HG03565 (cell line): ENCODE measurements at regions not wholly inside any gene's neighbourhood (a gene's known extent, or its start where the extent isn't known, plus 50 kb on each side); places are given as distances from the start of the nearest gene placed in this dataset.
"Not testable (repeated sequence)": the region's sequence is repeated elsewhere in the genome, so short reads cannot be mapped to it uniquely, and the experiment has no call there.

Experiments used
- ATAC-seq: cut with Tn5 transposase; IDR thresholded peaks from one replicate; pipeline ENCODE4 v1.9.1; 2021; ENCODE audit warnings: mild to moderate bottlenecking, moderate library complexity; ENCODE audit not compliant: unreplicated experiment

DNA sequence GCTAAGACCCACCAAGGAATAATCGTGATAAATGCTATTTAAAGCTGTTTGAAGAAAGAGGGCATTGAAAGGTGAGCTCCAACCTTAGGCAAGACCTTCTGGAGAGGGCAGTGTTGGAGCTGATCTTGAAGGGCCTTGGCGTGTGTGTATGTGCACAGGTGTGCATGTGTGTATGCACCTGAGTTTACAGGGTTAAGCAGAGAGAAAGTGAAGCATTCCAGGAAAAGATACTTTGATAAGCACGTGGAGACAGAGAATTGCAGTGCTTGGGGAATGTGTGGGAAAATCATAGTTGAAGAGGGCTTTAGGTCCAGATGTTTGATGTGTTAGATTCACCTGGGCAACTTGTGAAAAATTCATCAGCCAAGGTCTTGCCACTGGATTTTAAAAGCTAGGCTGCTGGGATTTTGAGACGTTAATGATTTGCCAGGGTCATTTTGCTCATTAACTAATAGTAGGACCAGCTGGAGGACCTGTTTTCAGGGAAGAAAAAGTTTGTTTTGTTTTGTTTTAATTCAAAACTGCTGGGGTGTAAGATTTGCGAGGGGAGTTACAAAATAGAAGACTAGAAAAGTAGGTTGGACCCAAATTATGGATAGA, 78.3 kb upstream of the ANKRD55 start:
- no peak for ATAC-seq

DNA sequence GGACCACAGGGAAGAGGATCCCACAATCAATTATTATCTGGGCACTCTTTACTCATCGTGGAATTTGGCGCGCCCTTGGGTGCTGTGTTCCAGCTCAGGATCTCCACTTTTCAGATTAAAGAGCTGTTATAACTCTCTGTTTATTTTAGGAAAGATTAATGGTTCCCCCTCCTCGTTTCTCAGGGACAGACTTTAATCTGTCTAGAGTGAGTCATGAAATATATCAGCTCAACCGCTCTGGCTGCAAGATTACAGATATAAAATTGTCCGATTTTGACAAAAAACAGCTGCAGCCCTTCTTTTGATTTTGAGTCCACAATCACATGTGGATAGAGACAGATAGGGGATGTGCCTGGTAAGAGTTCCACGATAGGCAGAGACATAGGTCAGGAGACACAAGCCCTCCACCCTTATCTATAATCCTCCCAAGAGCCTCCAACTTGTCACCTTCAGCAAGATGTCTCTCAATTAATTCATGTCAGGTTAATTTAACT, 77.6 kb upstream of the ANKRD55 start:
- no peak for ATAC-seq

DNA sequence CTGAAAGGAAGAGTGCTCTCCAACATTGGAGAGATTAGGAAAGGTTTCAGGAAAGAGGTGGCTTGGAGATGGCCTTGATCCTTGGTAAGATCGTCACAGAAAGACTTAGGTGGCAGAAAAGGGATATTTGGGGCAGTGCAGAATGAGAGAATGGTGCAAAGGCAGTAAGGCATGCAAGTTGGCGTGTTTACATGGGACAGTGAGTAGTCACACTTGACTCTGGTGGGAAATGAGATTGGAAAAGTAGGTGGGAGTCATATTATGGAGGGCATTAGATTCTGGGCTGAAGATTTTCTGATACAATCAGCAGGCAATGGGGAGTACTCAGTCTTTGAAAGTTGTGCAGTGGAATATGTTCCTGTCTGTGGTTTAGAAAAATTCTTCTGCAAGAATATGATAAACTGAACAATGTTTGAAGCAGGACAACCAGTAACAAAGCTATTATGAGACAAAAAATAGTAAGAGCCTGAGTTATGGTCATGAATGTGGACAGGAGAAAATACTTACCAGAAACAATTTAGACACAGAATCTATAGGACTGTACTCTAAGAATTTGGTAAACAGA, 76.2 kb upstream of the ANKRD55 start:
- no peak for ATAC-seq

DNA sequence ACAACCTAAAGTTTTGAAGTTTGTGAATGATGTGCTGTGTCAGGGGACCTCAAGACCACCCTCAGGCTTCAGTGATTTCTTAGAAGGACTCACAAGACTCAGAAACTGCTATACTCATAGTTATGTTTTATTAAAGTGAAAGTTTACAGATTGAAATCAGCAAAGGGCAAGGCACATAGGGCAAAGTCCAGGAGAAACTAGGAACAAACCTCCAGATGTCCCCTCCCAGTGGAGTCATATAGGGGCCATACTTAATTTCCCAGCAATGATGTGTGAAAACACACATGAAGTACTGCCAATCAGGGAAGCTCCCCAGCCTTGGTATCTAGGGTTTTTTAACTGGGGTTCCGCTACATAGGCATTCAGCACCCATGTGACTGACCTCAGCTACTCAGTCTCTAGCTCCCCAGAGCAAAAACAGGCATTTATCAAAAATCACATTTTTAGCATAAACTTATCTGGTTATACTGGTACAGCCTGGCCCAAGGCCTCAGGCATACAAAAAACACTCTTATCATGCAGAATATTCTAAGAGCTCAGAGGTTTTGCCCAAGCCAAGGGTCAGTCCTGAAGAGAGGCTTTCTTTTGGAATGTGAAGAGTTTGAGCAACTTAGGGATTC, 74.7 kb upstream of the ANKRD55 start:
- ATAC-seq = no peak

DNA sequence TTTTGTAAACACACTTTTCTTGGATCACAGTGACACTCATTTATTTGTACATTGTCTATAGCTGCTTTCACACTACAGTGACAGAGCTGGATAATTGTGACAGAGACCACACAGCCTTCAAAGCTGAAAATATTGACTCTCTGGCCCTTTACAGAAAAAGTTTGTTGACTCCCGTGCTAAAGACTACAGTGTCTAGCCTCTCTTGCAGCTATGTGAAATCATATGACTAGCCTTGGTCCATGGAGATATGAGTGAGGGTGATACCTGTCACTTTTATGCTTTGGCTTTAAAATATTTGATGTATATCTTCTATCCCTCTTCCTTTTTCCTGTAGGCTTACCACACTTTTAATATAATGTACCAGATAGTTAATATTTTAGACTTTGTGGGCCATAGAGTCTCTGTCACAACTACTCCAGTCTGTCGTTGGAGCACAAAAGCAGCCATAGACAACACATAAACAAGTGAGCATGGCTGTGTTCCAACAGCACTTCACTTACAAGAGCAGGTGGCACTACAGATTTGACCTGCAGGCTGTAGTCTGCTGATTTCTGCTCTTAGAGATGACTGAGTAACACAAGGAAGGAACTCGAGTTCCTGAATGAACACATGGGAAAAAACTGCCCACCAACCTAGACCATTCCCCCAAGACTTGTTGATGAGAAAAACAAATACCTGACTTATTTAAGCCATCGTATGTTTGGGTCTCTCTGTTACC, 73.5 kb upstream of the ANKRD55 start:
- ATAC-seq = no peak

DNA sequence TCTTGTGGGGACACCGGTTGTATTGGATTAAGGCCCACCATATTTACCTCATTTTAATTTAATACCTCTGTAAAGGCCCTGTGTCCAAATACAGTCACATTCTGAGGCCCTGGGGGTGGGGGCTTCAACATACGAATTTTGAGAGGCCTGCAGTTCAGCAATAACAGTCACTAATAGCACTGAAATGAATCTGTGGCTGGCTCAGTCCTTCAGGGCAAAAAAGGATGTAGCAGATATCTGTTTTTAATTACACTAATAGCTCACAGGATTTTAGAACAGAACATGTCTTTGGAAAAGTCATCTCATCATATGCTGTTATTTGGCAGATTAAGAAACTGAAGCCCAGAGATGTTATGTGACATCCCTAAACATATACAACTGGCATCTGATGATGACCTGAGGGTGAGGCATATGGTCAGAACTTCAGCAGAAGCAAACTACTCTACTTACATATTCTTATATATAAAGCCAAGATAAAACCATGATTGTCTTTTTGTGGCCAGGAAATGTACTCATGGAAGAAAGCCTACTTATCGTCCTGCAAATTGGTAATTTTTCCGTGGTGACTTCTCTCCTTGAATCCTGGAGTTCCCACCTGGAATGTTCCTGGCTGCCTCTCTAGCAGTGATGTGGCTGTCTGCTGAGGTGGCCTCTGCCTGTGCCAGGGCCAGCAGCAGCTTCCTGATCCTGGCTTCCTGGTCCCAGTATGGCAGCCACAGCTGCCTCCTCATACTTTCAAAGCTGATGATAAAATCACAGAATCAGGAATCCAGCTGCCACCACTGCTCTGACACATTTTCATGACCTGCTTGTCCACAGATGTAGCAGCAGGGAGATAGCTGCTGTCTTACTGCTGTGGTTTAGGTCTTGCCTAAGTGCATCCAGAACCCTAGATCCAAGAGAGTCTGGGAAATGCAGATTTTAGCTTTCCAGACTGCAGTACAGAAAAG, 72.1 kb upstream of the ANKRD55 start:
- ATAC-seq = no peak

DNA sequence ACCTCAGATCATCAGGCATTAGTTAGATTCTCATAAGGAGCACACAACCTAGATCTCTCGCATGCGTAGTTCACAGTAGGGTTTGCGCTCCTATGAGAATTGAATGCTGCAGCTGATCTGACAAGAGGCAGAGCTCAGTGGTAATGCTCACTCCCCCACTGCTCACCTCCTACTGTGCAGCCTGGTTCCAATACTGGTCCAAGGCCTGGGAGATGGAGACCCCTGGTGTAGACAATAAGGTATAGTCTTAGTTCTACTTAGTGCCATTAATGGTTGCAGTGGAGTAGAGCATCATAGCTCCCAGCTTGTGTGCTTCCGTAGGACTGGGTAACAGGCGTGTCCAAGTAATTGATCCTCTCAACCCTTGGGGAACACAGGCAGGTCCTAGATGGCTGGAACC, 70.4 kb upstream of the ANKRD55 start:
- ATAC-seq = no peak

DNA sequence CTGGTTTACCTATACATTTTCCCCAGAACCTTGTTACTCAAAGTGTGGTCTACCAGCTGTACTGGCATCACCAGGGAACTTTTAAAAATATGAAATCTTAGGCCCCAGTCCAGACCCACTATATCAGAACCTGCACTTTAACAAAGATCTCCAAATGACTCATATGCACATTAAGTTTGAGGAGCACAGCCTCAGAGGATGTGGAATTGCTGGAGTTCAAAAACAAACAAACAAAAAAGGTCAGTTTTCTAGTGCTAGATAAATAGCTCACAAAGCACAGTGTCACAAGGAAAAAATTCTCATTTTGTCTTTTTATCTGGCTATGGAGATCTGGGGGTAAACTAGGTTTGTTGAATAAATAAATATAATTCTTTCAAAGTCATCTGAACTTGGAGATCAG, 68.9 kb upstream of the ANKRD55 start:
- ATAC-seq = no peak

DNA sequence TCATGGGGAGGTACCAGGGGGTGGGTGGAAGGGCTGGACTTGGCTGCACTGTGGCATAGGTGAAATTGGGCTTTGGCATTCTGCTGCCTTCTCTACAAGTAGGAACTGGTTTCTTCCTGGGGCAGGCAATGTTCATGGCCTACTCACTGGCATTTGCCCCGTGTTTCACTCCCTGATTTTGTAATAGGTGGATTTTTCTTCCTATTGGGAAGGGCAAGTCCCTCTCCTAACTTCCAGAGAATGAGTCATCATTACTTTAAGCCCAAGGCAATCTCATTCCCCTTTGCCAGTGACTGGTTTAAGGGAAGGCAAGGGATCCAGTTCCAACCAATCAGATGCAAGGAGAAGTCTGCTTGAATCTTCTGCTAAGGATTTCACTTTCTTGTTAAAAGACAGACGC, 67.9 kb upstream of the ANKRD55 start:
- no peak for ATAC-seq

DNA sequence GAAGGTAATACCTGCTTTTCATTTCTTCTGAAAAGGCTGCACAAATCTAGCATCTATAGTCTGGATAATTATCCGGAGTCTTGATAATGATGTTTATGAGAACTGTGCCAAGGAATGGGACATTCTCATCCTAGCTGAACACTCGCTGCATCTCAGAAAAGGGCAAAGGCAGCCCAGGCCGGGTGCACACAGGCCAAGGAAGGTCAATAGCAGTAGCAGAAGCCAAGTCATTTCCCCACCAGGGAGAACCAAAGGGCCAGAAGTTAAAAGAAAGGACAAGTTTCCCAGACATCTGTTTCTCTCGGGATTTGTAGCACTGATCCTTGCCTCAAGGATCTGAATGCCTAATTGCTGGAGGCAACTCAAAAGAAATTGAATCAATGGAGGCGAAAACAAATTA, 66.1 kb upstream of the ANKRD55 start:
- ATAC-seq = no peak

DNA sequence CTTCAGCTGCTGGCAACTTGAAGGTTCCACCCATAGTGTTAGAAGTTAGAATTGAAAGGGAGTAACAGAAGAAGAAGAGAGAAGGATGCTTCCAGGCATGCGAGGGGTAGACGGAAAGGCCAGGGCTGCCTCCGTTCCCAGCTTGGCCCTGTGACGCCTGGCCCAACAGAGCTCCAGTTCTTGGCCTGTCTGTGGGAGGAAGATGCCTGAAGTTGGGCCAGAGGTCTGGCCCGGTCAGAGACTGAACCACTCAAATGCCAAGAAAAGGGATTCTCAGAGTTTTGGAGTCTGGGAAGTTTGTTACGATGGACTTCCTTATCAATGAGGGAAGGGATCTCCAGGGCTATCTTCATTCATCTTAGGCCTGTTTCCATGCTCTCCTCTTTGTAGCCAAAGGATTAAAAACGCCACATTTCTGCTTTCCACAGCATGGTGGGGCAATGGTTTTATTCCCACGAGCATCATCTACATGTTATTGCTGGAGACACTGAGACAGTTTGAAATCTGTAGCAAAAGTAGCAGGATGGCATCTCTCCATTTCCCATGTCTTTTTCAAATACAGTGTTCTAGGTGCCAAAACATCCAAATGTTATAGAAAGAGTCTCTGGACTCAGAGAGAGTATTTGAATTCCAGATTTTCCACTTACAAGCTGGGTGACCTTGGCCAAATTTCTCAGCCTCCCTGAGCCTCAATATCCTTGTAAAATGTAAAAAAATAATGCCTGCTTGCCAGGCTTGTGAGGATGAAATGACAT, 65.4 kb upstream of the ANKRD55 start:
- no peak for ATAC-seq

DNA sequence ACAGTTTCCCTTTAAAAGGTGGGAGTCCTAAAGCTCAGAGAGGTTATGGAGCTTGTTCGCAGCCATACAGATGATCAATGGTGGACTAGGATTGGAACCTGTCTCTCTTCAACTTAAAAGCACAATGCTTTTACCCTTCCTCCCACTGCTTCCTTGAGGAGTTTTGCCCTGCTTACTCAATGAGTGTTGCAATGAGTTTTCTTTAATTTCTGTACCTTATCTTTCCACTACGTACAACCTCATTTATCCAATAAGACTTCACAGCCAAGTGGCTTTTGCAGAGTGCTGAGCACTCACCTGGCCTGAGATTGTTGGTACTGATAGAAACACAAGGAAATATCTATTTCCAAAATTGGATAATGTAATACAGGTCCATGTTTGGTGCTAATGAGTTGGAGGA, 64.7 kb upstream of the ANKRD55 start:
- no peak for ATAC-seq

DNA sequence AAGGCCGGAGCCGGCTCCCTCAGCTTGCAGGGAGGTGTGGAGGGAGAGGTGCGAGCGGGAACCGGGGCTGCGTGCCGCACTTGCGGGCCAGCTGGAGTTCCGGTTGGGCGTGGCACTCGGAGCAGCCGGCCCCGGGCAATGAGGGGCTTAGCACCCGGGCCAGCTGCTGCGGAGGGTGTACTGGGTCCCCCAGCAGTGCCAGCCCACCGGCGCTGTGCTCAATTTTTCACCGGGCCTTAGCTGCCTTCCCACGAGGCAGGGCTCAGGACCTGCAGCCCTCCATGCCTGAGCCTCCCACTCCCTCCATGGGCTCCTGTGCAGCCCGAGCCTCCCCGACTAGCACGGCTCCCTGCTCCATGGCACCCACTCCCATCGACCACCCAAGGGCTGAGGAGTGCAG, 62.2 kb upstream of the ANKRD55 start:
- not testable (repeated sequence) for ATAC-seq

DNA sequence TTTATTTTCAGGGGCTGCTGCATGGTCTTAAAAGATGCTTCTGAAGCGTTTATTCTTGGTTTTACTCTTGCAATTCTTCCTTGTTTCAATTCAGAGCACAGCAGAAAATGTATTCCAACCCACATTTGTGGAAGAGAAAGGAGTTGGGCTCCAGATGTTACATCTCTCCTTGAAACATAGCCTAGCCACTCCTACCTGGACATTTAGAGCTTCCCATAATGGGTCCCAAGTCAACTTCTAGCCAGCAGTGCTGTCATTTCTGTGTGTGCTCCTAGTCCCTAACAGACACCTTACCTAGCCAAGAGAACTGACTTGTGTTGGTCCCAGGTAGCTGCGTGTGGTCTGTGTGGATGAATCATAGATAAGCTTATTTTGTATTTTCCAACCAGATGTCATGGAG, 61.2 kb upstream of the ANKRD55 start:
- no peak for ATAC-seq

DNA sequence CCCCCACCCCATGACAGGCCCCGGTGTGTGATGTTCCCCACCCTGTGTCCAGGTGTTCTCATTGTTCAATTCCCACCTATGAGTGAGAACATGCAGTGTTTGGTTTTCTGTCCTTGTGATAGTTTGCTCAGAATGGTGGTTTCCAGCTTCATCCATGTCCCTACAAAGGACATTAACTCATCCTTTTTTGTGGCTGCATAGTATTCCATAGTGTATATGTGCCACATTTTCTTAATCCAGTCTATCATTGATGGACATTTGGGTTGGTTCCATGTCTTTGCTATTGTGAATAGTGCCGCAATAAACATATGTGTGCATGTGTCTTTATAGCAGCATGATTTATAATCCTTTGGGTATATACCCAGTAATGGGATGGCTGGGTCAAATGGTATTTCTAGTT, 59.7 kb upstream of the ANKRD55 start:
- not testable (repeated sequence) for ATAC-seq

DNA sequence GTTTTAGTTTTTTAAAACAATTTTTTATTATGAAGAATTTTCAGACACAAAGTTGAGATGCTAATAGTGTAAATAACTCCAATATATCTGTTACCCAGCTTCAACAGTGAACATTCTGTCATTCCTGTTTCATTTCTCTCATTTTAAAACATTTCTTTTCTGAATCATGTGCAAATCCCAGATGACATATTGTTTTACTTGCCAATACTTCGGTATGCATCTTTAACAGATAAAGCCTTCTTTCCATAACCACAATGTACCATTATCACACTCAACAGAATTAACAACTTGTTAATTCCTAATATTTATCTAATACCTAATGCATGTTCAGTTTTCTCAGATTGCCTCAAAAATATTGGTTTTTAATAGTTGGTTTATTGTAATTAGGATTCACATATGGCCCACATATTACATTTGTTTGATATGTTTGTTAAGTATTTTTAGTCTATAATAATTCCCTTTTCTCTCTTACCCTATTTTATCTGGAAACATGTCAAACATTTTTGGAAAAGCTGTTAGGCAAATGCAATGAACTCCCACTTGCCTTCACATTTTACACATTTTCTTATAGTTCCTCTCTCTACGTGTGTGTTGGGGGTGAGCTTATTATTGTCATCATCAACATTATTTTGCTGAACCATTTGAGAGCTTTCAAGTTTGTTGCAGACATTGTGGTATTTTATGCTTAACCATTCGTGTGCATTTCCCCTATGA, 58.7 kb upstream of the ANKRD55 start:
- no peak for ATAC-seq

DNA sequence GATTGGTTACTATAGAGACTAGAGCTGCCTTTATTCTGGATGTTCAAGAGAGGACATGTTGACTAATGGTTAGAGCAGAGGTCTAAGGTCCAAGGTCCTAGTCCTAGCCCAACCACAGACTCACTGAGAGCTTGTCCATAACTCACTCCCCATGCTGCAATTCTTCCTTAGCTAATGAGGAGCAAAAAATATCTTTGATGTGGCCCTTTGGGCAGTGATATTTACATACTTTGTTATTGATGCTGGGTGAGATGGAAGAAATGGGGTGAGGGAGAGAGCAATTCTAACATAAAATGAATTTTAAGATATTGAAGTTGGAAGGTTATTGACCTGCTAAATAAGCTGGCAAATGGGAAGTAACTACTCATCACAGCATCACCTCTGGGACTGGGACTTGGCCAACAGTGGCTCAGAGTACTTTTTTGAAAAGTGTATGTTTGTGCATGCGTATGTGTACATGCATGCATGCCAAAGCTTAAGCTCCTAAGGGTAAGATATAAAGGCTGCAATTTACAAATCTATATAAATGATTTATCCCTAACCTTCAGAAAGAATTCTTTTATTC, 58.0 kb upstream of the ANKRD55 start:
- ATAC-seq = no peak

DNA sequence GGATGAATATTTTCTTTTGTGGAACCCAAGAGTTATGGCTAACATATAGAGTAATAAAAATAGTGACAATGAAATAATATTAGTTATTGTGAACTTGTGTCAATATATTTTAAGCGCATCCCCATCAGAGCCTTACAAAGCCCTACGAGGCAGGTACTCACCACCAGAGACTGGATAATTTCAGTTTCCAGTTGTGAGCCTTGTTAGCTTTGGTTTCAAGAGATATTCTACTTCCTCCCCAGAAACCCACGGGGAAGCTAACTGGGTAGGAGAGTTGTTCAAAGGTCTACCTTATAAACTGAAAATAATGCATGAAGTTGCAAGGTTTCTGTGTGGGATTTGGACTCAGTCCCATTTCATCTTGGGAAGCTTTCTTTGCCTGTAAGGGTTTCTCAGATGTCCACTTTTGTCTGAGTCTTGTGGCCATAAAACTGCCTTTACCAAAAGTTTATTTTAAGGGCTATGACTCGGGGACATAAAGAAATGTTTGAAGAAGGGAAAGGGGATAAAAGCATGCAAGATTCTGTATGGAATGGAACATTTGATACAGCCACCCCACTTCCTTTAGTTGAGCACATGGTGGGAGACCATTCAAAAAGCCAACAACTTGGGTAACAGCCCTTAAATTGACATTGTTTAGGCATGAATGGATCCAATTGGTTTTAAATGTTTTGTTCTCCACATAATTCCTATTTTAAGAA, 57.4 kb upstream of the ANKRD55 start:
- ATAC-seq = no peak

DNA sequence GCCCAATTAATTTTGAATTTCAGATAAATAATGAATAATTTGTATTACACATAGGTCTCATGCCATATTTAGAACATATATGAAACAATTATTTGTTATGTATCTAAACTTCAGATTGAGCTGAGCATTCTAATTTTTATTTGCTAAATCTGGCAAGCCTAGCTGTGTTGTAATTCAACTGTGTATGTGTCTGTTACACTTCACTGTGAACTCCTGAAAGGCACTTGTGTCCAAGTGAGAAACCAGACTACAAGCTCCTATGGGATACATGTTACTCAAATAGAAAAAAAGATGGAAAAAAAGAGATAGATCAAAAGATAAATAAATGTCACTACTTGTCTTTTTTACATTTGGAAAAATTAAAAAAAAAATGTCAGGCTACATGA, 56.5 kb upstream of the ANKRD55 start:
- no peak for ATAC-seq
